SK-N-SH (cell line): ENCODE measurements at regions not wholly inside any gene's neighbourhood (a gene's known extent, or its start where the extent isn't known, plus 50 kb on each side); places are given as distances from the start of the nearest gene placed in this dataset.

Experiments
- CTCF ChIA-PET: fragments of 300-600, 350-600 bp; formaldehyde crosslinking; extraction: SDS; loops from one replicate; lab custom pipeline; 2021; lab: Yijun Ruan, JAX
- POLR2A ChIA-PET: fragments of 350-600 bp; sonication (Branson Sonifier 250); formaldehyde crosslinking; extraction: SDS; loops from one replicate; lab custom pipeline; 2020; ENCODE audit warnings: antibody characterized with exemption, inconsistent platforms; lab: Yijun Ruan, JAX
- DNase-seq: peaks from one replicate; pipeline ENCODE4 v3.0.0; 2012
- H2AFZ ChIP-seq: fragments of 200-600 bp; sonication (generic); 2 replicates; pipeline ENCODE4 v1.8.1; 2016; ENCODE audit warnings: antibody characterized with exemption, mild to moderate bottlenecking, low read depth
- H3F3A ChIP-seq: fragments of 200-600 bp; sonication (generic); replicated peaks from 2 replicates; pipeline ENCODE3; 2016; ENCODE audit warnings: antibody characterized with exemption, mild to moderate bottlenecking; ENCODE audit not compliant: insufficient read depth
- H3K27ac ChIP-seq, 2 experiments: fragments of 200-500 bp in 1 of 2; fragments of 200-600 bp in 1 of 2; sonication (Bioruptor generic) in 1 of 2; sonication (generic), shearing (Covaris generic) in 1 of 2; 2 replicates each; pipeline versions ENCODE4 v1.5.1 to v1.6.1; 2014 to 2016; ENCODE audit warnings: low read depth in 2 of 2, inconsistent platforms in 1 of 2, low read length in 1 of 2, mild to moderate bottlenecking in 1 of 2, mixed read lengths in 1 of 2
- H3K27me3 ChIP-seq: fragments of 200-600 bp; sonication (generic), shearing (Covaris generic); 2 replicates; pipeline ENCODE4 v1.6.1; 2016; ENCODE audit warnings: mixed run types; ENCODE audit not compliant: insufficient read depth
- H3K36me3 ChIP-seq, 2 experiments: fragments of 200-500 bp in 1 of 2; fragments of 200-600 bp in 1 of 2; sonication (Bioruptor generic) in 1 of 2; sonication (generic) in 1 of 2; replicated peaks in 1 of 2; 2 replicates each; pipeline versions ENCODE3 to v1.5.1; 2014 to 2016; ENCODE audit warnings: low read length in 1 of 2, mild to moderate bottlenecking in 1 of 2; ENCODE audit not compliant: insufficient read depth in 2 of 2, control insufficient read depth in 1 of 2
- H3K4me1 ChIP-seq, 2 experiments: fragments of 200-500 bp in 1 of 2; fragments of 200-600 bp in 1 of 2; sonication (Bioruptor generic) in 1 of 2; sonication (generic), shearing (Covaris generic) in 1 of 2; 2 replicates each; pipeline versions ENCODE4 v1.5.1 to v1.6.1; 2014 to 2016; ENCODE audit warnings: low read depth in 1 of 2, low read length in 1 of 2, mixed run types in 1 of 2; ENCODE audit not compliant: insufficient read depth in 2 of 2, control insufficient read depth in 1 of 2
- H3K4me2 ChIP-seq: fragments of 200-600 bp; sonication (generic), shearing (Covaris generic); 2 replicates; pipeline ENCODE4 v1.6.1; 2017; ENCODE audit warnings: mixed run types
- H3K4me3 ChIP-seq, 2 experiments: fragments of 200-500 bp in 1 of 2; fragments of 200-600 bp in 1 of 2; sonication (Bioruptor generic) in 1 of 2; sonication (generic), shearing (Covaris generic) in 1 of 2; 2 replicates each; pipeline versions ENCODE4 v1.5.1 to v1.8.1; 2014 to 2016; ENCODE audit warnings: low read depth in 2 of 2, inconsistent platforms in 1 of 2, low read length in 1 of 2, mild to moderate bottlenecking in 1 of 2, mixed read lengths in 1 of 2, moderate library complexity in 1 of 2
- H3K79me2 ChIP-seq: fragments of 200-600 bp; sonication (generic); 2 replicates; pipeline ENCODE4 v1.8.1; 2017; ENCODE audit warnings: mild to moderate bottlenecking; ENCODE audit not compliant: insufficient read depth
- H3K9ac ChIP-seq: fragments of 200-600 bp; sonication (generic); 2 replicates; pipeline ENCODE4 v1.6.1; 2017; ENCODE audit warnings: mixed run types
- H3K9me2 ChIP-seq: fragments of 200-600 bp; sonication (generic); 2 replicates; pipeline ENCODE4 v1.6.1; 2017; ENCODE audit warnings: mixed run types
- H3K9me3 ChIP-seq: fragments of 200-600 bp; sonication (generic); 2 replicates; pipeline ENCODE4 v1.6.1; 2017; ENCODE audit warnings: mixed run types, mild to moderate bottlenecking, moderate library complexity
- H4K20me1 ChIP-seq: fragments of 200-600 bp; sonication (generic); 2 replicates; pipeline ENCODE4 v1.6.1; 2017; ENCODE audit warnings: mild to moderate bottlenecking, mixed run types; ENCODE audit not compliant: insufficient read depth
- CTCF ChIP-seq: fragments of 200-600 bp; sonication (generic); IDR thresholded peaks from 2 replicates; pipeline ENCODE4 v1.6.1; 2017; ENCODE audit warnings: antibody characterized with exemption, mild to moderate bottlenecking, moderate library complexity
- ELF1 ChIP-seq: IDR thresholded peaks from 2 replicates; pipeline ENCODE4 v1.4.0; 2012
- EP300 ChIP-seq, 2 experiments: IDR thresholded peaks; 2 replicates each; pipeline versions ENCODE4 v1.4.0 to v1.6.1; 2012; ENCODE audit warnings: borderline replicate concordance in 1 of 2, low read depth in 1 of 2, low read length in 1 of 2
- EZH2phosphoT487 ChIP-seq: fragments of 200-600 bp; sonication (generic); IDR thresholded peaks from 2 replicates; pipeline ENCODE4 v1.6.1; 2017; ENCODE audit warnings: low read depth, mixed run types, mild to moderate bottlenecking, antibody characterized with exemption, moderate library complexity, borderline replicate concordance
- FOSL2 ChIP-seq: IDR thresholded peaks from 2 replicates; pipeline ENCODE4 v1.4.0; 2012; ENCODE audit warnings: low read depth, mild to moderate bottlenecking, moderate library complexity, borderline replicate concordance
- FOXM1 ChIP-seq: IDR thresholded peaks from 2 replicates; pipeline ENCODE4 v1.4.0; 2012; ENCODE audit warnings: low read depth, mild to moderate bottlenecking
- GATA2 ChIP-seq: sonication (generic); formaldehyde crosslinking; IDR thresholded peaks from 2 replicates; pipeline ENCODE4 v1.5.0; 2020; ENCODE audit warnings: mild to moderate bottlenecking, missing genetic modification reagents
- IRF3 ChIP-seq: fragments of 150-350 bp; IDR thresholded peaks from 2 replicates; pipeline ENCODE4 v1.6.1; 2016; ENCODE audit warnings: mild to moderate bottlenecking, low read depth, low read length
- JUND ChIP-seq: IDR thresholded peaks from 2 replicates; pipeline ENCODE4 v1.4.0; 2012
- MAX ChIP-seq: IDR thresholded peaks from 2 replicates; pipeline ENCODE4 v1.4.0; 2012; ENCODE audit warnings: low read depth
- MXI1 ChIP-seq: IDR thresholded peaks from 2 replicates; pipeline ENCODE4 v1.6.1; 2012; ENCODE audit warnings: mild to moderate bottlenecking, low read depth, low read length, improper control_type of control experiment
- NFIC ChIP-seq: IDR thresholded peaks from 2 replicates; pipeline ENCODE4 v1.4.0; 2012; ENCODE audit warnings: borderline replicate concordance
- PBX3 ChIP-seq: IDR thresholded peaks from 2 replicates; pipeline ENCODE4; 2012
- POLR2AphosphoS5 ChIP-seq: IDR thresholded peaks from 2 replicates; pipeline ENCODE4 v1.6.1; 2012; ENCODE audit warnings: low read depth, low read length
- RFX5 ChIP-seq: IDR thresholded peaks from 2 replicates; pipeline ENCODE4 v1.6.1; 2012; ENCODE audit warnings: mild to moderate bottlenecking, improper control_type of control experiment, low read length
- RXRA ChIP-seq: IDR thresholded peaks from 2 replicates; pipeline ENCODE4 v1.4.0; 2012; ENCODE audit warnings: low read depth, mild to moderate bottlenecking, borderline replicate concordance
- SIN3A ChIP-seq: IDR thresholded peaks from 2 replicates; pipeline ENCODE4 v1.6.1; 2012; ENCODE audit warnings: low read depth, mild to moderate bottlenecking, low read length, moderate library complexity, borderline replicate concordance
- SMC3 ChIP-seq: IDR thresholded peaks from 2 replicates; pipeline ENCODE4 v1.6.1; 2012; ENCODE audit warnings: low read depth, low read length, improper control_type of control experiment
- TCF12 ChIP-seq: IDR thresholded peaks from 2 replicates; pipeline ENCODE4 v1.4.0; 2012
- TEAD4 ChIP-seq: IDR thresholded peaks from 2 replicates; pipeline ENCODE4 v1.4.0; 2012; ENCODE audit warnings: mild to moderate bottlenecking, borderline replicate concordance; ENCODE audit not compliant: insufficient read depth
- YY1 ChIP-seq: IDR thresholded peaks from 2 replicates; pipeline ENCODE4 v1.4.0; 2012; ENCODE audit warnings: low read depth, mild to moderate bottlenecking
- WGBS: methylation state at CpG from one replicate; pipeline ENCODE4 v1.1.6; 2017; ENCODE audit warnings: low lambda C conversion rate; 5-methylcytosine and 5-hydroxymethylcytosine counted together
- TF ChIP-seq, protein P1 (sequence below): fragments of 150-350 bp; IDR thresholded peaks from 2 replicates; pipeline ENCODE4 v1.6.1; 2017; ENCODE audit warnings: antibody characterized with exemption, low read length, low read depth, borderline replicate concordance

DNA sequence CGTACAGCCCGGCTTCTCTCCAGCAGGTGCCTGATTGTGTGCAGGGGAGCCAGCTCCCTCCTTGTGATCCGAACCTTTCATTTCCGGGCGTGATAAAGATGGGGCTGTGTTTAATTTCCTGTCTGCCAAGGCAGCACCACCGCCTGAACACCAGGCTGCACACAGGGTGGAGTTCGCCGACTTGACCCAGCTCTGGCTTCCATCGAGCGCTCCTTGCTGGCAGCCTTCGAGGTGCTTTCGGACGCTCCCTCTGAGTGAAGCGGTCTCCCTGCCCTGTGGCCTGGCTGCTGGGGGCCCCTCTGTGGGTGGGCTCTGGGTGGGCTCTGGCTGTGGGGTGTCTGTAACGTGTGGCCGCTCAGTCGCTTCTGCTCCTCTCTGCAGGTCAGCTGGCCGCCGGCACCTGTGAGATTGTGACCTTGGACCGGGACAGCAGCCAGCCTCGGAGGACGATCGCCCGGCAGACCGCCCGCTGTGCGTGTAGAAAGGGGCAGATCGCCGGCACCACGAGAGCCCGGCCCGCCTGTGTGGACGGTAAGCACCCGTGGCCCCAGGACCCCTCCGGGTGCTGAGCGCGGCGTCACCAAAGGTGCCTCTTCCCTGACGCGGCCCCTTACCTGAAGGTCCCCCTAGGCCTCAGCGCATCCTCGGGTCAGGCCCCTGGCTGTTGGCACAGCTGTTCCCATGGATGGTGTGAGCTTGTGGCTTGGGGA is 1181.3 kb downstream of the BRD1 start (continued):
- TF ChIP-seq PBX3 (no peak), NFIC (no peak), JUND (no peak), FOXM1 (no peak)
- TF ChIP-seq, protein P1, sequence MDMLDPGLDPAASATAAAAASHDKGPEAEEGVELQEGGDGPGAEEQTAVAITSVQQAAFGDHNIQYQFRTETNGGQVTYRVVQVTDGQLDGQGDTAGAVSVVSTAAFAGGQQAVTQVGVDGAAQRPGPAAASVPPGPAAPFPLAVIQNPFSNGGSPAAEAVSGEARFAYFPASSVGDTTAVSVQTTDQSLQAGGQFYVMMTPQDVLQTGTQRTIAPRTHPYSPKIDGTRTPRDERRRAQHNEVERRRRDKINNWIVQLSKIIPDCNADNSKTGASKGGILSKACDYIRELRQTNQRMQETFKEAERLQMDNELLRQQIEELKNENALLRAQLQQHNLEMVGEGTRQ, result no peak
- TF ChIP-seq, all 33 proteins: peak for 0

DNA sequence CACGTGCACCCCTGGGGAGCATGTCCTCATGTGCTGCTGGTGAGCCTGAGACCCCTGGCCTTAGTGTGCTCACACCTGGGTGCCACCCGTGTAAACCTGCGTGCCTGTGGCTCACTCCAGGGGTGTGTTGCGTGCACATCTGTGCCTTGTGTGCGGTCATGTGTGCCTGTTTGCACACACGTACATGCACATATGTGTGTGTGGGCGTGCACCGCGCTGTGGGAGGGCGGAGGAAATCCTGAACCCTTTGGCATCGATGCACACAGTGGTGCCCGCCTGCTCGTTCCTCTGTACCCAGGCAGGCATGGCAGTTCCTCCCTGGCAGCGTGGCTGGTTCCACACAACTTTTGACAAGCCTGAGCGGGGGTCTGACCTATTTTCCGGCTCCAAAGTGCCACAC is 1181.9 kb downstream of the BRD1 start:
- no peaks in the 10 kb centered on the region for H4K20me1 ChIP-seq
- H3K27me3 ChIP-seq, result no peaks in the 10 kb centered on the region
- no peak for DNase-seq
- 48% methylated on average over 13 of the region's 16 CpGs for WGBS
- H3K4me3 ChIP-seq, result no peak overlapping the region
- ChIA-PET CTCF (no interaction called here), POLR2A (no interaction called here)
- no peaks in the 10 kb centered on the region for H3F3A ChIP-seq
- no peaks in the 10 kb centered on the region for H3K9me3 ChIP-seq
- no peaks in the 10 kb centered on the region for H3K9me2 ChIP-seq
- no peaks in the 10 kb centered on the region for H3K79me2 ChIP-seq
- TF ChIP-seq EZH2phosphoT487, result no peak
- no peak for TF ChIP-seq SIN3A
- no peak for TF ChIP-seq MAX
- TF ChIP-seq EP300 (IDR thresholded peaks at IDR 0.05; ENCODE audit: borderline replicate concordance in 1 of 2, low read depth in 1 of 2, low read length in 1 of 2), result no peak
- no peak for TF ChIP-seq POLR2AphosphoS5
- TF ChIP-seq FOSL2, result no peak
- TF ChIP-seq NFIC, result no peak
- TF ChIP-seq TCF12, result no peak
- no peak for TF ChIP-seq IRF3
- no peak for TF ChIP-seq RXRA
- no peak for TF ChIP-seq YY1
- TF ChIP-seq ELF1, result no peak
- TF ChIP-seq FOXM1, result no peak
- no peak for TF ChIP-seq RFX5
- no peak for TF ChIP-seq GATA2
- TF ChIP-seq TEAD4, result no peak
- no peak for TF ChIP-seq SMC3
- no peak for TF ChIP-seq CTCF
- no peak for TF ChIP-seq MXI1
- no peak overlapping the region for H3K4me2 ChIP-seq
- no peak overlapping the region for H3K9ac ChIP-seq
- peaks cover 0 to 5% of the 10 kb centered on the region in 2 experiments; a peak in 1 of 4 replicates for H3K4me1 ChIP-seq
- no peaks in the 10 kb centered on the region for H3K36me3 ChIP-seq
- no peak overlapping the region for H3K27ac ChIP-seq
- no peak overlapping the region for H2AFZ ChIP-seq
